ENCODE measurements at regions not wholly inside any gene's neighbourhood (a gene's known extent, or its start where the extent isn't known, plus 50 kb on each side); places are given as distances from the start of the nearest gene placed in this dataset.

GRCh38 chr13:39881383-39881782, 225.9 kb downstream of the COG6 start:
- ChIA-PET POLR2A (no interaction called here), CTCF (no interaction called here)
- no peak for TF ChIP-seq CTCF (IDR thresholded peaks at IDR 0.05; ENCODE audit: insufficient read depth in 1 of 2, low read depth in 1 of 2, low read length in 1 of 2, severe bottlenecking in 1 of 2, unreplicated experiment in 1 of 2)
- peaks cover 13% of the 10 kb centered on the region for H3K9me3 Mint-ChIP-seq (ENCODE audit: unreplicated experiment)
- H3K36me3 Mint-ChIP-seq (ENCODE audit: insufficient read depth, unreplicated experiment): no peaks in the 10 kb centered on the region
- H3K27me3 Mint-ChIP-seq (ENCODE audit: insufficient read depth, unreplicated experiment): peaks cover 3% of the 10 kb centered on the region
- H3K4me1 Mint-ChIP-seq (ENCODE audit: low read depth, unreplicated experiment): no peaks in the 10 kb centered on the region
- intact Hi-C loops (cut with micrococcal nuclease; ENCODE audit: unreplicated experiment): no loop called here
- no peak overlapping the region for H3K4me3 ChIP-seq (ENCODE audit: low read depth, low read length)
- no peaks in the 10 kb centered on the region for H3K4me1 ChIP-seq
- no peaks in the 10 kb centered on the region for H3K36me3 ChIP-seq (ENCODE audit: control insufficient read depth, insufficient read depth, low read length)
- no peak for DNase-seq
- BruUV-seq (replicated peaks): no TSS peak
- H3K27ac Mint-ChIP-seq (ENCODE audit: unreplicated experiment): no peak overlapping the region
- peaks cover 24% of the 10 kb centered on the region for H3K9me3 ChIP-seq
- no peaks in the 10 kb centered on the region for H3K27me3 ChIP-seq (replicated peaks; ENCODE audit: control insufficient read depth, insufficient read depth, low read length)
- H3K4me3 Mint-ChIP-seq (ENCODE audit: unreplicated experiment): no peak overlapping the region

GRCh38 chr13:39881887-39882286, 226.4 kb downstream of the COG6 start:
- POLR2A ChIA-PET: no interaction called here

GRCh38 chr13:39884166-39884565, 228.7 kb downstream of the COG6 start:
- Histone ChIP-seq H3K27me3 (replicated peaks; ENCODE audit: control insufficient read depth, insufficient read depth, low read length) (0 out of 2 replicates have a peak, but pooled peaks cover 2% of the 10 kb centered on the region), H3K36me3 (ENCODE audit: control insufficient read depth, insufficient read depth, low read length) (no peaks in the 10 kb centered on the region), H3K4me3 (ENCODE audit: low read depth, low read length) (no peak overlapping the region), H3K9me3 (peaks cover 24% of the 10 kb centered on the region), H3K4me1 (no peaks in the 10 kb centered on the region)
- intact Hi-C loops (cut with micrococcal nuclease; ENCODE audit: unreplicated experiment): no loop called here
- Mint-ChIP-seq H3K4me1 (ENCODE audit: low read depth, unreplicated experiment) (no peaks in the 10 kb centered on the region), H3K27ac (ENCODE audit: unreplicated experiment) (no peak overlapping the region), H3K27me3 (ENCODE audit: insufficient read depth, unreplicated experiment) (peaks cover 3% of the 10 kb centered on the region), H3K9me3 (ENCODE audit: unreplicated experiment) (peaks cover 13% of the 10 kb centered on the region), H3K36me3 (ENCODE audit: insufficient read depth, unreplicated experiment) (no peaks in the 10 kb centered on the region), H3K4me3 (ENCODE audit: unreplicated experiment) (no peak overlapping the region)
- BruUV-seq (replicated peaks): no TSS peak
- ChIA-PET POLR2A (no interaction called here), CTCF (no interaction called here)
- TF ChIP-seq CTCF (IDR thresholded peaks at IDR 0.05; ENCODE audit: insufficient read depth in 1 of 2, low read depth in 1 of 2, low read length in 1 of 2, severe bottlenecking in 1 of 2, unreplicated experiment in 1 of 2): no peak
- DNase-seq: no peak

More at GRCh38 chr13:39881887-39882286, 226.4 kb downstream of the COG6 start:
- H3K9me3 Mint-ChIP-seq (ENCODE audit: unreplicated experiment): peaks cover 13% of the 10 kb centered on the region
- no peak for TF ChIP-seq CTCF (IDR thresholded peaks at IDR 0.05; ENCODE audit: insufficient read depth in 1 of 2, low read depth in 1 of 2, low read length in 1 of 2, severe bottlenecking in 1 of 2, unreplicated experiment in 1 of 2)
- H3K27me3 Mint-ChIP-seq (ENCODE audit: insufficient read depth, unreplicated experiment): peaks cover 3% of the 10 kb centered on the region
- no peak overlapping the region for H3K27ac Mint-ChIP-seq (ENCODE audit: unreplicated experiment)
- CTCF ChIA-PET: no interaction called here
- H3K9me3 ChIP-seq: peaks cover 24% of the 10 kb centered on the region
- no peak overlapping the region for H3K4me3 Mint-ChIP-seq (ENCODE audit: unreplicated experiment)
- no peak overlapping the region for H3K4me3 ChIP-seq (ENCODE audit: low read depth, low read length)
- no peak for DNase-seq
- H3K36me3 Mint-ChIP-seq (ENCODE audit: insufficient read depth, unreplicated experiment): no peaks in the 10 kb centered on the region
- H3K36me3 ChIP-seq (ENCODE audit: control insufficient read depth, insufficient read depth, low read length): no peaks in the 10 kb centered on the region
- H3K27me3 ChIP-seq (replicated peaks; ENCODE audit: control insufficient read depth, insufficient read depth, low read length): no peaks in the 10 kb centered on the region
- H3K4me1 ChIP-seq: no peaks in the 10 kb centered on the region
- no TSS peak for BruUV-seq (replicated peaks)
- intact Hi-C loops (cut with micrococcal nuclease; ENCODE audit: unreplicated experiment): no loop called here
- no peaks in the 10 kb centered on the region for H3K4me1 Mint-ChIP-seq (ENCODE audit: low read depth, unreplicated experiment)

Measured in Caco-2 (cell line).